Activated T-helper 2 cell treated with anti-CD3 and anti-CD28 coated beads, Interferon-gamma antibody, Interleukin-2, Interleukin-4, amounts not matched to agents 10 μg/mL and 5 μg/mL and 100 μg/mL, durations not matched to agents 14 hours and 24 hours and 36 hours (primary cell): ENCODE measurements at regions not wholly inside any gene's neighbourhood (a gene's known extent, or its start where the extent isn't known, plus 50 kb on each side); places are given as distances from the start of the nearest gene placed in this dataset.

Experiments used
- DNase-seq: peaks from one replicate; pipeline ENCODE4 v3.0.0; 2021; ENCODE audit warnings: low spot score
- H3K27ac Mint-ChIP-seq: one replicate; pipeline ENCODE4 v1.8.0; 2021; ENCODE audit warnings: mixed read lengths
- H3K27me3 Mint-ChIP-seq: one replicate; pipeline ENCODE4 v1.8.0; 2021; ENCODE audit warnings: low read depth, mixed read lengths
- H3K36me3 Mint-ChIP-seq: one replicate; pipeline ENCODE4 v1.8.0; 2021; ENCODE audit warnings: low read depth, mixed read lengths
- H3K4me1 Mint-ChIP-seq: one replicate; pipeline ENCODE4 v1.8.0; 2021; ENCODE audit warnings: low read depth, mixed read lengths
- H3K4me3 Mint-ChIP-seq: one replicate; pipeline ENCODE4 v1.8.0; 2021; ENCODE audit warnings: low read depth, mild to moderate bottlenecking, moderate library complexity, mixed read lengths
- H3K9me3 Mint-ChIP-seq: one replicate; pipeline ENCODE4 v1.8.0; 2021; ENCODE audit warnings: mixed read lengths
- intact Hi-C: fragments of 100-400 bp; cut with micrococcal nuclease; formaldehyde crosslinking; loops from one replicate; pipeline ENCODE4 v1.15.1; 2023

DNA sequence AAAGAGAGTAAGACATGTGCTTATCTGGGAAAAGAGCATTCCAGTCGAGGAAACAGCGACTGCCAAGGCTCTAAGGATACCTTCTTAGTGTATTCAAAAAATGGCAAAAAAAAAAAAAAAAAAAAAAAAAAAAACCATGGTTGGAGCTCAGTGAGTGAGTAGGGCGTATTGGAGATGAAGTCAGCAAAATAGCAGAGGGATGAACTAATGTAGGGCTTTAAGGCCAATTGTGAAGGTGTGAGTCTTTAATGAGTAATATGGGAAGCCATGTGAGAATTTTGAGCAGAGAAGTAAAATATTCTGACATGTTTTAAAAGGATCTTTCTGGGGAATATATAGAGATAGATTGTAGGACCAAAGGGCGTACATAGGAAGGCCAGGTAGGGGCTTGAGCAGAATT is 498.6 kb upstream of the ISX start:
- H3K4me3 Mint-ChIP-seq: no peak overlapping the region
- no peaks in the 10 kb centered on the region for H3K27me3 Mint-ChIP-seq
- H3K36me3 Mint-ChIP-seq: no peaks in the 10 kb centered on the region
- DNase-seq: no peak
- H3K27ac Mint-ChIP-seq: no peak overlapping the region
- intact Hi-C loops: no loop called here
- no peaks in the 10 kb centered on the region for H3K4me1 Mint-ChIP-seq
- peaks cover 34% of the 10 kb centered on the region for H3K9me3 Mint-ChIP-seq

DNA sequence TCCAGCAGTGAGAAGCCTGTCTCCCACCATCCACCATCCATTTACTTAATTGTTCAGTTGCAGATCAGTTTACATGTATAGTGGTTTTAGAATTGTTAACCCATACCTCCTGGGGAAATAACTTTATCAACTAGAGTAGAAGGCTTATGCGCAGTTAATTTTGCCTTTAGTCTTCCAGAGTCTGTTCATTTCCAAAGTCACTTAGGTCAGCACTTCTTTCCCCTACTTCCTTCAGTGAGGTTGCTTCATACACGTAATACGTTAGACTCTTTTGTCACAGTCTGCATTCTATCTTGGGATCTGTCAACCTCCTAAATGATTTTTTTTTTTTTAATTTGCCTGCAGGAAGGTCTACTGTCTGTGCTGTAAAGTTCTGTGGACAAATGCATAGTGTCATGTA is 495.6 kb upstream of the ISX start:
- no peaks in the 10 kb centered on the region for H3K36me3 Mint-ChIP-seq
- H3K27me3 Mint-ChIP-seq: no peaks in the 10 kb centered on the region
- H3K4me3 Mint-ChIP-seq: no peak overlapping the region
- H3K9me3 Mint-ChIP-seq: peaks cover 17% of the 10 kb centered on the region
- no peaks in the 10 kb centered on the region for H3K4me1 Mint-ChIP-seq
- no peak for DNase-seq
- intact Hi-C loops: no loop called here
- H3K27ac Mint-ChIP-seq: no peak overlapping the region

DNA sequence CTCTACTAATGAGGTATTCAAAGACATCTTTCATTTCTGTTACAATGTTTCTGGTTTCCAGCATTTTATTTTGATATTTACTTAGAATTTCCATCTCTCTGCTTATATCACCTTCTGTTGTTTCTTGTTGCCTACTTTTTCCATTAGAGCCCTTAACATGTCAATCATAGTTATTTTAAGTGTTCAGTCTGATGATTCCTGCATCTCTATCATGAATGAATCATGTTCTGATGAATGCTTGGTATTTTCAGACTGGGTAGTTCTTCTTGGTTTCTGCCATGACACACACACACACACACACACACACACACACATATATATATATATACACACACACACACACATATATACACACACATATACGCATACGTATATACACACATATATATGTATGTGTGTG is 486.4 kb upstream of the ISX start:
- Mint-ChIP-seq H3K4me3 (no peak overlapping the region), H3K27ac (no peak overlapping the region), H3K9me3 (peaks cover 4% of the 10 kb centered on the region), H3K4me1 (no peaks in the 10 kb centered on the region), H3K36me3 (no peaks in the 10 kb centered on the region), H3K27me3 (no peaks in the 10 kb centered on the region)
- DNase-seq: no peak
- intact Hi-C loops: no loop called here

DNA sequence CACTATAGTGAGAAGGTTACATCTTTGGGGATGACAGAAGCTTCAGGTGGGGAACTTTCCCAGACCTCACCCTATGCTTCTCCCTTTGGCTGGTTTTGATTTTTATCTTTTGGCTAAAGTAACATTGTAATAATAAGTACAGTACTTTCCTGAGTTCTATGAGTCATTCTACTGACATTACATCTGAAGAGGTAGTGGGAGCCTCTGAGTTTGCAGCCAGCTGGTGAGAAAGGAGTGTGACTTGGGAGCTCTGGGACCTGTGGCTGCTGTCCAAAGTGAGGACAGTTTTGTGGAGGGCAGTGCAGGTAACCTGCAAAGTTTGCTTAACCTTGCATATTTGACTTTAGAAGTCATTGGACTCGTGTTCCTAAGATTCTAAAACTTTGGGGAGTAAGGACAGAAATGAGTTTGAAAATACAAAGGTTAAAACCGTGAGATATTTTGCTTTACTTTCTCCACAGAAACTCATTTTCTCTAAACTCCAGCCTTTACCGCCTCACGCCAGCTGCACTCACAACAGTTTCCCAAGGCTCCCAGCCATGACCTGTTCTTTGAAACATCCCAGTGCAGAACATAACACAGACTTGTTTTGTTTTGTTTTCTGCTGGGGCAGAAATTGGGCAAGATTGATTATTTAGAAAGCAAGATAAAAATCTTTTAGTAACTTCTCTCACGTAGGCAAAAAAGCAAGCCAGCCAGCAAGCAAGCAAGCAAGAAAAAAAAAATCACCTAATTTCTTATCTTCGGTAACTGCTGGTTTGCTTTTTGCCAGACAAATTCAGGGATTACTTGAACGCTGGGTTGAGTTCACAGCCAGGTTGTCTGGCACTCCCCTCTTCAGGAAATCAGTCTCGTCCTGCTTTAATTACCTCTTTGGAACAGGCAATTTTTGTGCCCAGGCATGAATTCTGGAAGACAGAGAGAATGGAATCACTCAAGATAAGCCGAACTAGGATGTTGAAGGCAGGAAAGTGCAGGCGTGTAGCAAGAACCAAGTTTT is 478.3 kb upstream of the ISX start:
- H3K27ac Mint-ChIP-seq: no peak overlapping the region
- peaks cover 16% of the 10 kb centered on the region for H3K9me3 Mint-ChIP-seq
- intact Hi-C loops: no loop called here
- no peak overlapping the region for H3K4me3 Mint-ChIP-seq
- H3K27me3 Mint-ChIP-seq: no peaks in the 10 kb centered on the region
- no peaks in the 10 kb centered on the region for H3K36me3 Mint-ChIP-seq
- no peaks in the 10 kb centered on the region for H3K4me1 Mint-ChIP-seq
- no peak for DNase-seq

DNA sequence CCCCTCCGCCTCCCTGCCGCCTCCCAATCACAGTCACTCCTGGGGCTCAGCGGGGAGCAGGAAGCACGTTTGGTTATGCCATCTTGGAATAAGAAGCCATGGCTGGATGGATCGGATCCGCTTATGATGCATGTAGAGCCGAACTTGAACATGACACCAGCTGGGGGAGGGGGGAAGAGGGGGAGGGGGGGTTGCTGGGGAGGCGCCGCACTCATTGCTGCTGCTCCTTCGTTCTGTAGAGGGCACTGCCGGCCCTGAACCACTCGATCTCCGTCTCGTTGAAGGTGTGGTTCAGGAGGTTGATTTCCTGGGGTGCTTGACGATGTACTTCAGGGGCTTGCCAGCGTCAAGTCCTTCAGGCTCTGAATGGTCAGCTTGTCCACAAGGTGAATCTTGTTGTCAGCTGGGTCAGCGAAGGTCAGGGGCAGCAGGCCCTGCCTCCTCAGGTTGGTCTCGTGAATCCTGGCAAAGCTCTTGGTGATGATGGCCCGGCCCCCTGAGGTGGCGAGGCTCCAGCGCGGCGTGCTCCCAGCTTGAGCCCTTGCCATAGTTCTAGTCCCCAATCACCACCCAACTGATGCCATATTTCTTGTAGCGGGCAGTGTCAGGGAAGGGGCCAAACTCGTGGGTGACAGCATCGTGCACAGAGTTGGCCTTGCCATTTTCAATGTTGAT is 476.9 kb upstream of the ISX start:
- no peaks in the 10 kb centered on the region for H3K4me1 Mint-ChIP-seq
- no peaks in the 10 kb centered on the region for H3K27me3 Mint-ChIP-seq
- H3K9me3 Mint-ChIP-seq: peaks cover 16% of the 10 kb centered on the region
- no peak for DNase-seq
- H3K4me3 Mint-ChIP-seq: no peak overlapping the region
- no peaks in the 10 kb centered on the region for H3K36me3 Mint-ChIP-seq
- intact Hi-C loops: no loop called here
- no peak overlapping the region for H3K27ac Mint-ChIP-seq

DNA sequence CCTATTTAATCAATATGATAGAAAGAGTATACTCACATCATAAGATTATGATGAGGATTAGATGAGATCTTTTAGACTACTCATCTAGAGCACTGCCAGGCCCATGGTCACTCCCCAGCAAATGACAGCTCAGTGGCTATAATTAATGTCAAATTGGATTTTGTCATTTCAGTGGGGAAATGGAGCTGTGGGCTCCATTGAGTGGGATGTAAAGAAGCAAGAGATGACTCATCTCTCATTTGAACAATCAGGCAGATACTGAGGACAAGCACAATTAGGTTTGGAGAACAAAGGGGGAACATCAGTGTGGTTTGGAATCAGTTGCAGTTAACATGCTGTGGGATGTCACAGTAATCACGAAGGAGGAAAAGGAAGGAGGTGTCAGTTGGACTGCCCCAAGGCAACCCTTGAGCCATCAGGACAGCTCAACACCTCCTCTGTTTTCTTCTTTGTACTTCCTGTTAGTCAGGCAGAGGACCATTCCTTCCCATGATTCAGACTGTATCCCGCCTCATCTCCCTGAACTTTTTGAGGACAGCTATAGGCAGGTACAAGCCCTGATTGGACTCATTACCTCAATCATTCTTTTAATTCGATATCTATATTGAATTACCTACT is 473.7 kb upstream of the ISX start:
- peaks cover 22% of the 10 kb centered on the region for H3K9me3 Mint-ChIP-seq

DNA sequence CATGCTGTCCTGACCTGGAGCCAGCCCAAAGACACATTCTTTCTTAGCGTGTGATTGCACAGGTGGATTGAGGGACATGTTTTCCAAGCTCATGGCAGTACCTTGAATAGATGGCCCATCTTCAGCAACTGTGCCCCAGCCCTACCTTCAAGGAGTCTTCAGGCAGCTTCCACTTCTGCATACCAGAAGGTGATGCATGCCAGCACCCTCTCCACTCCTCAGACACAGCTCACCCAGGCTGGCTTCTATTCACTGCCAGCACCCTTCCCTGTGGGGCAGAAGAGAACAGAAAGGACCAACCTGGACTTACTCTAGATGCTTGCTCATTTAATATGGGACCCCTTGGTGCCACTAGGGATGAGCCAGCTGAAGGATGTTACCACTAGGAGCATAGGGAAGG is 466.4 kb upstream of the ISX start:
- Mint-ChIP-seq H3K9me3 (peaks cover 24% of the 10 kb centered on the region), H3K27me3 (no peaks in the 10 kb centered on the region), H3K27ac (no peak overlapping the region), H3K4me1 (no peaks in the 10 kb centered on the region), H3K36me3 (no peaks in the 10 kb centered on the region), H3K4me3 (no peak overlapping the region)
- intact Hi-C loops: no loop called here
- DNase-seq: no peak

More for the DNA sequence above, 473.7 kb upstream of the ISX start:
- no peak overlapping the region for H3K27ac Mint-ChIP-seq
- H3K4me3 Mint-ChIP-seq: no peak overlapping the region
- intact Hi-C loops: no loop called here
- H3K4me1 Mint-ChIP-seq: no peaks in the 10 kb centered on the region
- no peaks in the 10 kb centered on the region for H3K27me3 Mint-ChIP-seq
- no peak for DNase-seq
- no peaks in the 10 kb centered on the region for H3K36me3 Mint-ChIP-seq

DNA sequence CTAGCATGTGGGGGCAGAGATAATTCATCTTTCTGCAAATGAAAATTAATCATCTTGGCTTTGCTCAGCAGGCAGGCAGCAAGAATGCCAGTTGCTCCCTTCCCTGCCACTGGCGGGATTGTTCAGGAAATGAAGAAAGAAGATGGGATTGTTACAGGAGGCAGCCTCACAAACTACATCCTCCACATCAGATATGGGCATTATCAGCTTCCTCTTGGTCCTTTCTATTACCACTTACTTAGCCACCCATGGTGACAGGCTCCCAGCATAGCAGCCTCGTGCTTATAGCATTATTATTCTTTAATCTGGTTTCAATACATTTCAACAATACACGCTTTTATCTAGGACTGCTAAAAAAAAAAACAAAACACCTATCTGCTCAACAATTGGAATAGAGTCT is 461.6 kb upstream of the ISX start:
- DNase-seq: no peak
- Mint-ChIP-seq H3K9me3 (peaks cover 31% of the 10 kb centered on the region), H3K4me1 (no peaks in the 10 kb centered on the region), H3K36me3 (no peaks in the 10 kb centered on the region), H3K27ac (no peak overlapping the region), H3K4me3 (no peak overlapping the region), H3K27me3 (no peaks in the 10 kb centered on the region)
- intact Hi-C loops: no loop called here

DNA sequence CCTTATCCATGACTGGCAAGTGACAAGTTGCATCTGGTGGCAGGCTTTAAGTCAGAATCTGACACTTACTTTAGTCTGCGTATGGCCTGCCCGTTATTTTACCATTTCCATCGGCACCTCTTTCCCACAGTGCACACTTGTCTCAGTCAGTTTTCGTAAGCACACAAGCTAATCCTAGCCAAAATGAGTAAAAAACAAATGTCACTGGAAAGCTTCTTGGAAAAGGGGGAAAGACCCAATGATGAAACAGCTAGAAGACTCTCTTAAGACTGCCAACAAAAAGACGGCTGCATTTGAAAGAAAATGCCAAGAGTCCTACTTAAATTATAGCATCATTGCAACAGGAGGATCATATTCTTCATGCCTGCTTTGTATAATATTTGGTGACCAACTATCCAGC is 457.9 kb upstream of the ISX start:
- intact Hi-C loops: no loop called here
- Mint-ChIP-seq H3K27me3 (no peaks in the 10 kb centered on the region), H3K4me1 (no peaks in the 10 kb centered on the region), H3K36me3 (no peaks in the 10 kb centered on the region), H3K27ac (no peak overlapping the region), H3K4me3 (no peak overlapping the region), H3K9me3 (peaks cover 28% of the 10 kb centered on the region)
- no peak for DNase-seq

DNA sequence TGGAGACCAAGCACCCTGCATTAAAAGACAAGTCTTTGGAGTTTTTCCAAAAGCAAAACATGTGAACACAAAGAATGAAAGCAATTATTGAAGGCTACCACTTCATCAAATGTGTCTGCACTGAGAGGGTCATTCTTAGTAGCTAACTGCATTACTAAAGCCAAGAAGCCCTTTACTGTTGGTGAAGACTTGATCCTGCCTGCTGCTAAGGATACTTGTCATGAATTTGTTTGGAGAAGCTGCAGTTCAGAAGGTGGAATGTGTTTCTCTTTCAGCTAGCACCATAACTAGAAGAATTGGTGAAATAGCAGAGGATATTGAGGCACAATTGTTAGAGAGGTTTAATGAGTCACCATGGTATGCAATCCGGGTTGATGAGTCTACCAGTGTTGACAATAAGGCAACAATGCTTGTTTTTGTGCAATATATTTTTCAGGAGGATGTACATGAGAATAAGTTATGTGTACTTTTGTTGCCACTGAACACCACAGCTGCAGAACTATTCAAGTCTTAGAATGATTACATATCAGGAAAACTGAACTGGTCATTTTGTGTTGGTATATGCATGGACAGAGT is 457.3 kb upstream of the ISX start:
- intact Hi-C loops: no loop called here
- peaks cover 33% of the 10 kb centered on the region for H3K9me3 Mint-ChIP-seq
- H3K36me3 Mint-ChIP-seq: no peaks in the 10 kb centered on the region
- H3K27ac Mint-ChIP-seq: no peak overlapping the region
- no peaks in the 10 kb centered on the region for H3K4me1 Mint-ChIP-seq
- no peak for DNase-seq
- no peaks in the 10 kb centered on the region for H3K27me3 Mint-ChIP-seq
- no peak overlapping the region for H3K4me3 Mint-ChIP-seq

DNA sequence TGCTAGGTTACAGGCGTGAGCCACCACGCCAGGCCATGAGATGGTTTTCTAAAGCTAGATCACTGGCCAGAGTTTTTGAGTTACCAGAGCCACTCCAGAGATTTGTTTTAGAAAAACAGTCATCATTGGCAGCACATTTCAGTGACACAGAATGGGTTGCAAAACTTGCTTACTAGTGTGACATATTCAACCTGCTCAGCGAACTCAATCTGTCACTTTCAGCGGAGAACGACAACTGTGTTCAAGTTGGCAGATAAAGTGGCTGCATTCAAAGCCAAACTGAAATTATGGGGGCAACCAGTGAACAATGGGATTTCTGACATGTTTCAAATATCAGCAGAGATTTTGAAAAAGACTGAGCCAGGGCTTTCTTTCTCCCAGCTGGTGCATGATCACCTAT is 456.3 kb upstream of the ISX start:
- intact Hi-C loops: no loop called here
- H3K27ac Mint-ChIP-seq: no peak overlapping the region
- no peak for DNase-seq

DNA sequence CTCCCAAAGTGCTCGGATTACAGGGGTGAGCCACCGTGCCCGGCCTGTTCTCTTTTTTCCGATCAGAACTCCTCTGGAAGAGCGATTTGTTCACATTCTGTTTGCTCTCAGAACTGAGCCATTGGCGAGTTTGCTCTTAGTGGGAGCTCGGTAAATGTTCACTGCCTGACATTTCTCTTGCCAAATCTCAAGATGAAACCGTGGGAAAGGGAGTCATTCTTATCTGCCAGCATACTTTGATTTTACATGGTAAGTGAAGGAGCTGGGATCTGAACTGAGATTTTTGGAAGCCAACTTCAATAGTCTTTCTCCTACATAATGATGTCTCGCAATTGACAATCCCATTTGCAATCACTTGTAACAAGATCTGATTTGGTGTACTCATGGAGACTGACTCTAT is 445.8 kb upstream of the ISX start:
- Mint-ChIP-seq H3K27ac (no peak overlapping the region), H3K4me1 (no peaks in the 10 kb centered on the region), H3K36me3 (no peaks in the 10 kb centered on the region), H3K9me3 (peaks cover 17% of the 10 kb centered on the region), H3K27me3 (no peaks in the 10 kb centered on the region), H3K4me3 (no peak overlapping the region)
- intact Hi-C loops: no loop called here
- DNase-seq: no peak

More for the DNA sequence above, 456.3 kb upstream of the ISX start:
- Mint-ChIP-seq H3K4me3 (no peak overlapping the region), H3K9me3 (peaks cover 30% of the 10 kb centered on the region), H3K4me1 (no peaks in the 10 kb centered on the region), H3K27me3 (no peaks in the 10 kb centered on the region), H3K36me3 (no peaks in the 10 kb centered on the region)

DNA sequence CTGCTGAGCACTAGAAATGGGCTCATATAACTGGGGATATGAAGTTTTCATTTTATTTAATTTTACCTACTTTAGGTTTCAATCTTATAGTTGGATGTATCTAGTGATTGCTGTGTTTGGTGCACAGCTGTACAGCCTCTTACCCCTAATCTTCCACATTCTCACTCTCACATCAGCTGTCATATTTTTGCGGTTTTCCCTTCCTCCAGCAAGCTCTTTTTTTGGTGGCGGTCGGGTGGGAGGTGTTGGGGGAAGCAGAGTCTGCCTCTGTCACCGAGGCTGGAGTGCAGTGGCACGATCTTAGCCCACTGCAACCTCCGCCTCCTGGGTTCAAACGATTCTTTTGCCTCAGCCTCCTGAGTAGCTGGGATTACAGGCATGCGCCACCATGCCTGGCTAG is 445.1 kb upstream of the ISX start:
- Mint-ChIP-seq H3K27ac (no peak overlapping the region), H3K36me3 (no peaks in the 10 kb centered on the region), H3K27me3 (no peaks in the 10 kb centered on the region), H3K4me3 (no peak overlapping the region), H3K4me1 (no peaks in the 10 kb centered on the region), H3K9me3 (peaks cover 17% of the 10 kb centered on the region)
- no peak for DNase-seq
- intact Hi-C loops: no loop called here
